Spleen (tissue), 7 donors: ENCODE measurements at regions not wholly inside any gene's neighbourhood (a gene's known extent, or its start where the extent isn't known, plus 50 kb on each side); places are given as distances from the start of the nearest gene placed in this dataset.

ENCODE experiments used
- POLR2A ChIP-seq, 3 donors: fragments of 450-650 bp; IDR thresholded peaks; one replicate each; pipeline ENCODE4 v1.5.1; 2017; ENCODE audit warnings: antibody characterized with exemption in 3 of 3, mild to moderate bottlenecking in 1 of 3
- POLR2AphosphoS5 ChIP-seq, 3 donors: sonication (generic); formaldehyde crosslinking; IDR thresholded peaks; one replicate each; pipeline ENCODE4 v1.5.1; 2017; ENCODE audit warnings: antibody characterized with exemption in 3 of 3
- TF ChIP-seq, protein P1 (sequence below), 11 experiments: fragments of 200-600 bp in 7 of 11; fragments of 450-650 bp in 4 of 11; sonication (generic) in 4 of 11; IDR thresholded peaks in 8 of 11; conservative IDR thresholded peaks in 3 of 11; 1 replicate in 7 of 11; 2 replicates in 4 of 11; pipeline versions ENCODE4 v1.4.0 to v1.8.0; 2016 to 2021; ENCODE audit warnings: antibody characterized with exemption in 11 of 11, inconsistent platforms in 4 of 11, mild to moderate bottlenecking in 1 of 11
- donor health status: DM: no; HTN: no; CAD: no; lungs with moderate emphysema.
- donor health status: DM: no; HTN: no; CAD: no.
- donor health status: DM: no; HTN: no; CAD: no.

DNA sequence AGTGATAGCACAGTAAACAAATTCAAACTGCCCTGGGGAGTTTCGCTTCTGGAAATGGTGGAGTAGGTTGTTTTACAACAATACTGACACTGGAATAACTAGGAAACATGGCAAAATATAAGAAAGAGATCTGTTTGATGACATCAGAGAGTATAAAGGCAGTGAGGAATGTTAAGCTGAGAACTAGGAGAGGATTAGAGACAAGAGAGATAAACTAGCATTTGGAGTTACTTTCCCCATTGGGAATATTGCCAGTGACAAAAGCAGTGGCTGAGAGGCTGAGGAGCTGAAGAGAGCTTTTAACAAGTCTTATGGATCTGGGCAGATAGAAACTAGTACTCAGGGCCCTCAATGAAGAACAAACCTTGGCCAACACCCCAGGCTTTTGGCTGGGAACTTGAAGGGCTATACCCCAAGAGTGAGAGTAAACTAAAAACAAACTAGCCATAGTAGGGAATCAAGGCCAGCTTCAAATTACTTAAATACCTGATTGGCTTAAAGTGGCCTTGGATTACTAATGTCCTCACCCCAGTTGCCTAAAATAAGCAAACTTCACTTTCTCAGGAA, 280.4 kb downstream of the KLF13 start:
- TF ChIP-seq, protein P1, sequence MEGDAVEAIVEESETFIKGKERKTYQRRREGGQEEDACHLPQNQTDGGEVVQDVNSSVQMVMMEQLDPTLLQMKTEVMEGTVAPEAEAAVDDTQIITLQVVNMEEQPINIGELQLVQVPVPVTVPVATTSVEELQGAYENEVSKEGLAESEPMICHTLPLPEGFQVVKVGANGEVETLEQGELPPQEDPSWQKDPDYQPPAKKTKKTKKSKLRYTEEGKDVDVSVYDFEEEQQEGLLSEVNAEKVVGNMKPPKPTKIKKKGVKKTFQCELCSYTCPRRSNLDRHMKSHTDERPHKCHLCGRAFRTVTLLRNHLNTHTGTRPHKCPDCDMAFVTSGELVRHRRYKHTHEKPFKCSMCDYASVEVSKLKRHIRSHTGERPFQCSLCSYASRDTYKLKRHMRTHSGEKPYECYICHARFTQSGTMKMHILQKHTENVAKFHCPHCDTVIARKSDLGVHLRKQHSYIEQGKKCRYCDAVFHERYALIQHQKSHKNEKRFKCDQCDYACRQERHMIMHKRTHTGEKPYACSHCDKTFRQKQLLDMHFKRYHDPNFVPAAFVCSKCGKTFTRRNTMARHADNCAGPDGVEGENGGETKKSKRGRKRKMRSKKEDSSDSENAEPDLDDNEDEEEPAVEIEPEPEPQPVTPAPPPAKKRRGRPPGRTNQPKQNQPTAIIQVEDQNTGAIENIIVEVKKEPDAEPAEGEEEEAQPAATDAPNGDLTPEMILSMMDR (IDR thresholded peaks at IDR 0.05 in 8 of 11, conservative IDR thresholded peaks at IDR 0.05 in 3 of 11) = no peak
- no peak for TF ChIP-seq POLR2AphosphoS5 (IDR thresholded peaks at IDR 0.05)
- TF ChIP-seq POLR2A (IDR thresholded peaks at IDR 0.05) = no peak
